Testis (tissue), 2 donors: ENCODE measurements at regions not wholly inside any gene's neighbourhood (a gene's known extent, or its start where the extent isn't known, plus 50 kb on each side); places are given as distances from the start of the nearest gene placed in this dataset.

Experiments
- DNase-seq: peaks from one replicate; pipeline ENCODE4 v3.0.0-alpha.2; 2019
- H3K27ac ChIP-seq, 2 donors: fragments of 200-600 bp; sonication (generic); one replicate each; pipeline ENCODE4 v1.5.1; 2019
- H3K27me3 ChIP-seq: fragments of 200-600 bp; sonication (generic); one replicate; pipeline ENCODE4 v1.5.1; 2019
- H3K36me3 ChIP-seq: fragments of 200-600 bp; sonication (generic); one replicate; pipeline ENCODE4 v1.5.1; 2017; ENCODE audit warnings: low read depth; ENCODE audit errors: missing control alignments
- H3K4me1 ChIP-seq: fragments of 200-600 bp; sonication (generic); one replicate; pipeline ENCODE4 v1.5.1; 2019
- H3K4me3 ChIP-seq, 2 donors: fragments of 200-600 bp; sonication (generic); one replicate each; pipeline ENCODE4 v1.5.1; 2017 to 2019
- H3K9me3 ChIP-seq: fragments of 200-600 bp; sonication (generic); one replicate; pipeline ENCODE4 v1.5.1; 2017
- POLR2A ChIP-seq: fragments of 450-650 bp; IDR thresholded peaks from one replicate; pipeline ENCODE4 v1.6.1; 2017; ENCODE audit warnings: antibody characterized with exemption, mild to moderate bottlenecking, moderate library complexity
- whole genome bisulfite sequencing, 2 donors: methylation state at CpG; one replicate each; pipeline ENCODE4 v1.1.5; 2018; 5-methylcytosine and 5-hydroxymethylcytosine counted together
- intact Hi-C: fragments of 100-400 bp; cut with DNase I; formaldehyde crosslinking; loops from one replicate; pipeline ENCODE4 v1.15.1; 2023; ENCODE audit warnings: low total_unique reads
- TF ChIP-seq, protein P1 (sequence below), 3 experiments: fragments of 450-650 bp in 2 of 3; fragments of 200-600 bp in 1 of 3; sonication (generic) in 1 of 3; IDR thresholded peaks; one replicate each; pipeline ENCODE4 v1.5.1; 2016 to 2019; ENCODE audit warnings: antibody characterized with exemption in 3 of 3, mild to moderate bottlenecking in 2 of 3, moderate library complexity in 1 of 3

DNA sequence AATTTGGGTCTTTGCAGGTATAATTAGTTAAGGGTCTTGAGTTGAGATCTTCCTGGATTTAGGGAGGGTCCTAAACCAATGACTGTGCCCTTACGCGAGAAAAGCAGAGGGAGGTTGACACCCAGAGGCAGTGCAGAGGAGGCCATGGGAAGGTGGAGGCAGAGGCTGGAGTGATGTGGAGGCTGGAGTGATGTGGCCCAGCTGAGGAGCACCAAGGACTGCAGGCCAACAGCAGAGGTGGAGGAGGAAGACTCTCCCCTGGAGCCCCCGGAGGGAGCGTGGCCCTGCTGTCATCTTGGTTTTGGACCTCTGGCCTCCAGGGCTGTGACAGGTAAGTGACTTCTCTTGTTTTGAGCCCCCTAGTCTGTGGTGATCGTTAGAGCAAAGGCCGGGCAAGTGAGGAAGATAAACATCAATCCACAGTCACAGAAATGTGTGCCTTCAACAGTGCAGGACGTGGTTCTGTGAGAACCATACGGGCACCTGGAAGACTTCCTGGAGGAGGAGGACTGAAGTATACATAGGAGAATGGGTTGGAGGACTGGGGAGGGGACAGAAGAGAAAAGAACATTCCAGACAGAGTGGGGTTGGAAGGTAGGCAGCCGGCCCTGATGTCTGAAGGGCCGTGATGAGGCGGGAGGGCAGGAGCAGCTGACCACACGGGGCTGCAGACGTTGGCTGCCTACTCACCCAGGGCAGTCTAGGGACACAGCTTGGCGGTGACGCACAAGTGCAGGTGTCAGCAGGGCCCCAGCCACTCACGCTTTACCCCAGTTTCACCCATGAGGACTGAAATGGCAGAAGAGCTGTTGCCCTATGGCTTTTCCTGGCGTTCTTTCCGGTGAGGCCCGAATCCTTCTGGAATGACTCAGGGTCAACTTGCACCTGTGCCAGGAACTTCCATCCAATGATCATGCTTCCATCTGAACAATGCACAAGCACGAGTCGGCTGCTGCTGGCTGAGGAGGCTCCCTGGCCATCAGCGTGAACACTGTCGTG lies 270.2 kb downstream of the CTTN start:
- TF ChIP-seq, protein P1, sequence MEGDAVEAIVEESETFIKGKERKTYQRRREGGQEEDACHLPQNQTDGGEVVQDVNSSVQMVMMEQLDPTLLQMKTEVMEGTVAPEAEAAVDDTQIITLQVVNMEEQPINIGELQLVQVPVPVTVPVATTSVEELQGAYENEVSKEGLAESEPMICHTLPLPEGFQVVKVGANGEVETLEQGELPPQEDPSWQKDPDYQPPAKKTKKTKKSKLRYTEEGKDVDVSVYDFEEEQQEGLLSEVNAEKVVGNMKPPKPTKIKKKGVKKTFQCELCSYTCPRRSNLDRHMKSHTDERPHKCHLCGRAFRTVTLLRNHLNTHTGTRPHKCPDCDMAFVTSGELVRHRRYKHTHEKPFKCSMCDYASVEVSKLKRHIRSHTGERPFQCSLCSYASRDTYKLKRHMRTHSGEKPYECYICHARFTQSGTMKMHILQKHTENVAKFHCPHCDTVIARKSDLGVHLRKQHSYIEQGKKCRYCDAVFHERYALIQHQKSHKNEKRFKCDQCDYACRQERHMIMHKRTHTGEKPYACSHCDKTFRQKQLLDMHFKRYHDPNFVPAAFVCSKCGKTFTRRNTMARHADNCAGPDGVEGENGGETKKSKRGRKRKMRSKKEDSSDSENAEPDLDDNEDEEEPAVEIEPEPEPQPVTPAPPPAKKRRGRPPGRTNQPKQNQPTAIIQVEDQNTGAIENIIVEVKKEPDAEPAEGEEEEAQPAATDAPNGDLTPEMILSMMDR (IDR thresholded peaks at IDR 0.05) = no peak
- TF ChIP-seq POLR2A = no peak
- Histone ChIP-seq H3K4me3 (no peak overlapping the region), H3K4me1 (no peaks in the 10 kb centered on the region), H3K36me3 (no peaks in the 10 kb centered on the region), H3K9me3 (no peaks in the 10 kb centered on the region), H3K27me3 (no peaks in the 10 kb centered on the region), H3K27ac (no peak overlapping the region)
- WGBS, 2 donors = 85 to 90% methylated on average over 18 to 23 of the region's 23 CpGs
- intact Hi-C loops = no loop called here
- DNase-seq = no peak

DNA sequence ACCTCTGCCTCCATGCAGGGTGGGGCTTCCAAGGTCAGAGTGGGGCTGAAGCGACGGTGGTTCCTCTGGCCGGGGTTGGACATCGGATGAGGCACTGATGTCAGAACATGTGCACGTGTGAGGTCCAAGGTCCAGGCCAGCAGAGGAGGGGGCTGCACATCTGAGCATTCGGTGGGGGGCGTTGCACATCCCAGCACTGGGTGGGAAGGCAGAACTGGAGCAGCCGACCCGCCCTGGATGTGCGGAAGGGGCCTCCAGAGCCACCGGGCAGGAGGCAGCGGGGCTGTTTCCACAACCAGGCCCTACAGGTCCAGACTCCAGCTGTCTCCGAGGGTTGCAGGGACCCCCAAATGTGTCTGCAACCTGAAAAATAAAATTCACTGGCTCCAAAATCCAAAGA lies 271.0 kb downstream of the CTTN start:
- TF ChIP-seq, protein P1 (IDR thresholded peaks at IDR 0.05) = no peak
- no peak for TF ChIP-seq POLR2A
- no peak overlapping the region for H3K4me3 ChIP-seq
- no peaks in the 10 kb centered on the region for H3K36me3 ChIP-seq
- no peaks in the 10 kb centered on the region for H3K27me3 ChIP-seq
- 90 to 92% methylated on average over 6 to 13 of the region's 13 CpGs for WGBS, 2 donors
- no peak overlapping the region for H3K27ac ChIP-seq
- intact Hi-C loops = no loop called here
- no peak for DNase-seq
- no peaks in the 10 kb centered on the region for H3K4me1 ChIP-seq
- H3K9me3 ChIP-seq = no peaks in the 10 kb centered on the region

DNA sequence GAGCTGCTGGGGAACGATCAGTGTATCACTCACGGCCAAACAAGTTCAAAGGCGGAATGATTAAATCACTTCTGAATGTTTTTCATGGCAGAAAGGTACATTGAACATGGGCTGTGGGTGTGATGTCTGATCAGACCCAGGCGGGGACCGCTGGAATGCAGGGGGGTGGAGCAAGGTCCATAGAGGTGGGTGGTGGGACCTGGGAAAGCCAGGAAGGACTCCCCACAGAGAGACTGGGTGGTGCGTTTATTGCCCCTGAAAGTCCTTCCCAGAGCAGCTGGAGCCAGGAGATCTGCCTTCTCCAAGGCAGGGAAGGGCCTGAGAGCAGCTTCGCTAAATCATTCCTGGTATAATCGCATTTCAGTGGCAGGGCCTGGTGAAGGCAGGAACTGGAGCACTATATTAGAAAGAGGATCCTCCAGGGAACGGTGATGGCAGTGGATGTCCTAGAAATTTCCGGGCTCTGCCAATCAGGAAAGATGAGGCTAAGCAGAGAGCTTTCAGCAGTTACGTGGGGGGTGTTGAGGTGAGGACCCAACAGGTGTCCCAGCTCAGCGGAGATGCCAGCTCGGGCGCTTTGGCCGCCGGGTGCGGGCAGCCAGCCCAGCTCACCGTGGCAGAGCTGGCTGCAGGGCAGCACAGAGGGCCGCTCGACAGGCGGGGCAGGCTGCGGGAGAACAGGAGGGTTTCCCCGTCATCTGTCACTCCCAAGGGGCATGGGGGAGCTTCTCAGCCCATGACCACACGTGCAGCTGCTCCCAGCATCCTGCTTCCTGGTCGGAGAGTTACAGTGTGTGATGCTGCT lies 271.7 kb downstream of the CTTN start:
- no peak for TF ChIP-seq POLR2A
- TF ChIP-seq, protein P1 (IDR thresholded peaks at IDR 0.05) = no peak
- no peak overlapping the region for H3K27ac ChIP-seq
- H3K9me3 ChIP-seq = no peaks in the 10 kb centered on the region
- H3K4me3 ChIP-seq = no peak overlapping the region
- no peak for DNase-seq
- 84 to 88% methylated on average over 19 to 25 of the region's 25 CpGs for WGBS, 2 donors
- no peaks in the 10 kb centered on the region for H3K36me3 ChIP-seq
- H3K4me1 ChIP-seq = no peaks in the 10 kb centered on the region
- H3K27me3 ChIP-seq = no peaks in the 10 kb centered on the region
- intact Hi-C loops = no loop called here

DNA sequence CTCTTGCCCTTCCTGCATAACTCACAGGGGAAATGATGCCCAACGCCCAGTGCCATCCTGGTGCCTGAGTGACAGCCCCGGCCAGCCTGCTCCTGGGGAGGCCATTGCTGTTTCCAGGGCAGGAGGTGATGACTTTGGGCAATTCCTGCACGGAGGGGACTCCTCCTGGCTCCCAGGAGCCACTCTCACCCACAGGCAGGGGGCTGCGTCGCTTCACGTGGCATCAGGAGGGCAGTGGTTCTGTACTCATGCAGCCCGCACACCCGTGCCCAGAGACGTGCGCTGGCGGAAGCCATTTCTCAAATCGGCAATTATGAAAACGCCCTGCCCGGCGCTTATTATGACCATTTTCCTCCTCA lies 272.3 kb downstream of the CTTN start:
- Histone ChIP-seq H3K9me3 (no peaks in the 10 kb centered on the region), H3K36me3 (no peaks in the 10 kb centered on the region), H3K27ac (no peak overlapping the region), H3K4me1 (no peaks in the 10 kb centered on the region), H3K4me3 (no peak overlapping the region), H3K27me3 (no peaks in the 10 kb centered on the region)
- intact Hi-C loops = no loop called here
- no peak for DNase-seq
- 79 to 83% methylated on average over 13 to 15 of the region's 15 CpGs for WGBS, 2 donors
- TF ChIP-seq, protein P1 (IDR thresholded peaks at IDR 0.05) = no peak
- no peak for TF ChIP-seq POLR2A
